ENCODE measurements at regions not wholly inside any gene's neighbourhood (a gene's known extent, or its start where the extent isn't known, plus 50 kb on each side); places are given as distances from the start of the nearest gene placed in this dataset.

DNA sequence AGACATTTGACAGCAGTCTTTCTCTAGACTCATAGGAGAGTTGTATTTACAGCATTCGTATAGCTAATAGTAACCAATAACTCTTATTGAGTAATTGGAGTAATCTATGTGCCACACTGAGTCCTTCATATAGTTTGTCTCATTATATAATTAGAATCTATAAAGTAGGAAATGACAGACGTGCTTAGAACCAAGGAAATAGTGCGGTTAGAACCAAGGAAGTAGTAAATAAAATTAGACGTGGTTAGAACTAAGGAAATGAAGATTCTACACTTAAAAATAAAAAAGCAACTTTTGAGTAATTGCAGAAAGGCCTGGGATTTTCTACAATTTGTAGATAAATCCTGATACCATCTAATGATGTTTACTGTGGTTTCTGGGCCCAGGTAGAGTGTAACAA is 107.8 kb upstream of the TNFSF11 start:
- TF ChIP-seq CTCF (IDR thresholded peaks at IDR 0.05; ENCODE audit: control extremely low read depth in 1 of 3, insufficient read depth in 1 of 3, low read depth in 1 of 3, low read length in 3 of 3) = no peak
- no peak for TF ChIP-seq SIX5 (IDR thresholded peaks at IDR 0.05; ENCODE audit: low read depth, low read length)
- no peak for TF ChIP-seq TCF12 (IDR thresholded peaks at IDR 0.05; ENCODE audit: low read depth, low read length)
- TF ChIP-seq EZH2 (IDR thresholded peaks at IDR 0.05; ENCODE audit: low read depth, low read length, severe bottlenecking) = no peak
- no peak for TF ChIP-seq HDAC2 (IDR thresholded peaks at IDR 0.05; ENCODE audit: borderline replicate concordance in 1 of 2, low read depth in 2 of 2, low read length in 2 of 2)
- TF ChIP-seq CHD2 (IDR thresholded peaks at IDR 0.05; ENCODE audit: low read length) = no peak
- no peak for TF ChIP-seq CBX5 (IDR thresholded peaks at IDR 0.05; ENCODE audit: low read depth, low read length)
- TF ChIP-seq YY1 (IDR thresholded peaks at IDR 0.05; ENCODE audit: low read depth, low read length) = no peak
- TF ChIP-seq RAD21 (IDR thresholded peaks at IDR 0.05 in 1 of 2, conservative IDR thresholded peaks at IDR 0.05 in 1 of 2; ENCODE audit: low read depth in 2 of 2, low read length in 2 of 2) = no peak
- no peak for TF ChIP-seq POLR2A (IDR thresholded peaks at IDR 0.05; ENCODE audit: control extremely low read depth in 1 of 2, low read depth in 2 of 2, low read length in 2 of 2)
- TF ChIP-seq TAF7 (optimal IDR thresholded peaks at IDR 0.05; ENCODE audit: borderline replicate concordance, low read depth, low read length) = no peak
- TF ChIP-seq SIN3A (conservative IDR thresholded peaks at IDR 0.05 in 1 of 2, IDR thresholded peaks at IDR 0.05 in 1 of 2; ENCODE audit: low read depth in 1 of 2, low read length in 2 of 2) = no peak
- TF ChIP-seq RFX5 (IDR thresholded peaks at IDR 0.05; ENCODE audit: borderline replicate concordance, low read depth, low read length) = no peak
- TF ChIP-seq, protein P1, sequence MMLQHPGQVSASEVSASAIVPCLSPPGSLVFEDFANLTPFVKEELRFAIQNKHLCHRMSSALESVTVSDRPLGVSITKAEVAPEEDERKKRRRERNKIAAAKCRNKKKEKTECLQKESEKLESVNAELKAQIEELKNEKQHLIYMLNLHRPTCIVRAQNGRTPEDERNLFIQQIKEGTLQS (IDR thresholded peaks at IDR 0.05; ENCODE audit: insufficient read depth, low read depth, low read length) = no peak

All from H1 (cell line).